HG03469 (cell line): ENCODE measurements at regions not wholly inside any gene's neighbourhood (a gene's known extent, or its start where the extent isn't known, plus 50 kb on each side); places are given as distances from the start of the nearest gene placed in this dataset.
"Not testable (repeated sequence)": the region's sequence is repeated elsewhere in the genome, so short reads cannot be mapped to it uniquely, and the experiment has no call there.

ENCODE experiments used
- ATAC-seq: cut with Tn5 transposase; IDR thresholded peaks from one replicate; pipeline ENCODE4 v1.9.1; 2021; ENCODE audit warnings: mild to moderate bottlenecking, moderate library complexity, moderate number of reproducible peaks; ENCODE audit not compliant: unreplicated experiment

DNA sequence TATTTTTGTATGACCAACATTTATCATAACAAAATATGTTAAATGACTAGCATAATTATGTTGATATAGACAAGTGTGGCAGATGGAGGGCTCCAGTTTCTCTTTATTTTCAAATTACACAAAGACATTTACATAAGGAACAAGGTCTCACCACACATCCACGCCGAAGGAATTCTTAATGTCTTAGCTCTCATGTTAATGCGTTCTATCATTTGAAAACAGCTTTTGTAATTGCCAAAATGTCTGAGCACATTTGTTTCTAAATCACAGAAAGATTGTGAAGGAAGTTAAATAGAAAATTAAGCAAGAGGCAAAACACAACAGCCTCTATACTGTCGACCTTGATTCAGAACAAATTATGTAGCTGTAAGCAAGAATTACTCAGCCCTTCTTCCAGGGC lies 223.0 kb upstream of the NR5A2 start:
- no peak for ATAC-seq

DNA sequence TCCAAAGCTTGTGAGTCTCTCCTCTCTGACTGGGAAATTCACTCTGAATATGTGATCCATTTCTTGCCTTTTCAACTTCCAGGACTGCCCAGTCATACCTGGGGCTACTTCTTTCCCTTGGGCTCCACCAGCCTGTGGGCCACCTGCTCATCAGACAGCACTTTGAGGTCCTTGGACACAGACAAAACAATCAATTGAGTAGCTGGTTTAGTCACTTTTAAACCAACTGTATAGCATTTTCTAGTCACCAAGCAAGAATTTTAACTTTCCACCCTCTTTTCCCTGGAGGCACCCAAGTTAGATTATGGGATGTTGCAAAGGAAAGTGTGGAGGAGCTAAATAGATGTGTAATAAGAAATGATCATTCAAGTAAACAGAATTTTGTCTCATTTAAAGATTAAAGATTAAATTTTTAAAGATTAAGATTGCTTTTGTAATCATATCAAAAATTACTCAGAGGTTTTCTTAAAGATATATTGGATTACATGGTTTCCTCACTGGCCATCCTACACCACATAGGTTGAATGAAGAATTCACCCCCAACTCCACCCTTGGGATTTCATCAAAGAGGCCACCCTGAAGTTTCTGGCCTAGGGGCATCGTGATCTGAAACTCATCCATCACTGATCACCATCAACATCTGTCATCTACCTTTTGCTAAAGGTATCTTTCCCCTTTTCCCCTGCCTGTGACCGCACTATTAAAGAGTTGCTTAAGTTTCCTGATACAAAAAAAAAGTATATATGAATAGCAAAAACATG lies 219.2 kb upstream of the NR5A2 start:
- no peak for ATAC-seq

DNA sequence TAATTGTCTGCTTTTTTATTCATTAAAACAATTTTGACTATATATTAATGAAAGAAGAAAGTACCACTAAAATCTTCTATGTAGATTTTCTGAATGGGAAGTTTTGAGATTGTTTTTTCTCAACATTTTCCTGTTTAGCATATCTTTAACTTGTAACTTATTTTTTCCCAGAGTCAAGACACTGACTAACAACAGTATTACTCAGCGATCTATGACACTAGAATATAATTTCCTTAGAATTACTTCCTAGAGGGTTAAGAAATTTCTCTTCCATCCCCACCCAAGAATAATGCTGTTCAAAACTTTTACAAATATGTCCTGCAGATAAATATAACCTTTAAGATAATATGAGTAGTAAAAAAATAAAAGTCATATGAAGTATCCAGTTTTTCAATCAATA lies 218.2 kb upstream of the NR5A2 start:
- no peak for ATAC-seq

DNA sequence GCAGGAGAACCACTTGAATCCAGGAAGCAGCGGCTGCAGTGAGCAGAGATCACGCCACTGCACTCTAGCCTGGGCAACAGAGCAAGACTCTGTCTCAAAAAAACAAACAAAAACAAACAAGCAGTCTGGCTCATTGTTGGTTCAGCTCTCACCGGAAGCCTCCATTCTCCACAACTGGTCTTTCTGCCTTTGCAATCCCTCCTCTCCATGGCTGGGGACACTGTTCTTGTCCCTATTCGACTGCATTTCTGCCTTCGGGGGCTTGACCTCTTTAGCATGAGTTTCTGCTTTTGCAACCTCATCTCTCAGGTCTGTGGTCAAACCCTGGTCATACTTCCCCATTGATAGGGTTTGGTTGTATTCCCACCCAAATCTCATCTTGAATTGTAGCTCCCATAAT lies 216.3 kb upstream of the NR5A2 start:
- no peak for ATAC-seq

DNA sequence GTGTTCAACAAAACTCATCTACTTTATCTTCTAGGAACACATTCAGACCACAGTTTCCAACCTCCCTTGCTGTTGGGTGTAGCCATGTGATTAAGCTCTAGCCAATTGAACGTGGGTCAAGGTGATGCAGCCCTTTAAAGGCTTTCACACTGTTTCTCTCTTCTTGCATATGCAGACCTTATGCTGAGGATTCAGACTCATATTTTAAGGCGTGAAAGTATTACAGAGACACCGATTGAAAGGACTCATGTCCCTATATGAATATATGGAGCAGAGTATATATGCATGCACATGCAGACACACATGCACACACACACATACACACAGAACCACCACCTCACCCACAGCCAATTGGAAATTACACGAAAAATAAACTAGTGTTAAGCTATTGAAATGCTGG lies 214.3 kb upstream of the NR5A2 start:
- no peak for ATAC-seq

DNA sequence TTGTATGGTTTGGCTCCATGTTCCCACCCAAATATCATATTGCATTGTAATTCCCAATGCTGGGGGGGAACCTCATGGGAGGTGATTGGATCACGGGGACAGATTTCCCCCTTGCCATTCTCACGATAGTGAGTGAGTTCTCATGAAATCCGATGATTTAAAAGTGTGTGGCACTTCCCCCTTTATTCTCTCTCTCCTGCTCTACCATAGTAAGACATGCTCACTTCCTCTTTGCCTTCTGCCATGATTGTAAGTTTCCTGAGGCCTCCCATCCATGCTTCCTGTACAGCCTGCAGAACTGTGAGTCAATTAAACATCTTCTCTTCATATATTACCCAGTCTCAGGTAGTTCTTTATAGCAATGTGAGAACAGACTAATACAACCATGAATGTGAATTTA lies 211.6 kb upstream of the NR5A2 start:
- ATAC-seq: no peak

DNA sequence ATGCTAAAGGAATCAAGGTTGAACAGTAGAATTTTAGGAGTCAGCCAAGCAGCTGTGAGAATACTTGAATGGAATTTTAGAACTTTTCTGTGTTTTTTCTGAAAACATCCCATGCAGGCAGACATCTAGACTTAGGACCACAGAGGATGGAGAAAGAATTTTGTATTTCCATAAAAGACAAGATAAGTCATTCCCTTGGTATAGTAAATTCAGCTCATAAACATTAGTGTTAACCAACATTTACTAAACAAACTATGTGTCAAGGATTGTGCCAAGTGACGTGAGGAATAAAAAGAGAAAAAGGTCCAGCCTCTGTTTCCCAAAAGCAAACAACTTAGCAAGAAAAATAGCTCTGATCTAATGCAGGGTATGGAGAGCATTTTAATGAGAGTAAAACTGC lies 210.2 kb upstream of the NR5A2 start:
- no peak for ATAC-seq

DNA sequence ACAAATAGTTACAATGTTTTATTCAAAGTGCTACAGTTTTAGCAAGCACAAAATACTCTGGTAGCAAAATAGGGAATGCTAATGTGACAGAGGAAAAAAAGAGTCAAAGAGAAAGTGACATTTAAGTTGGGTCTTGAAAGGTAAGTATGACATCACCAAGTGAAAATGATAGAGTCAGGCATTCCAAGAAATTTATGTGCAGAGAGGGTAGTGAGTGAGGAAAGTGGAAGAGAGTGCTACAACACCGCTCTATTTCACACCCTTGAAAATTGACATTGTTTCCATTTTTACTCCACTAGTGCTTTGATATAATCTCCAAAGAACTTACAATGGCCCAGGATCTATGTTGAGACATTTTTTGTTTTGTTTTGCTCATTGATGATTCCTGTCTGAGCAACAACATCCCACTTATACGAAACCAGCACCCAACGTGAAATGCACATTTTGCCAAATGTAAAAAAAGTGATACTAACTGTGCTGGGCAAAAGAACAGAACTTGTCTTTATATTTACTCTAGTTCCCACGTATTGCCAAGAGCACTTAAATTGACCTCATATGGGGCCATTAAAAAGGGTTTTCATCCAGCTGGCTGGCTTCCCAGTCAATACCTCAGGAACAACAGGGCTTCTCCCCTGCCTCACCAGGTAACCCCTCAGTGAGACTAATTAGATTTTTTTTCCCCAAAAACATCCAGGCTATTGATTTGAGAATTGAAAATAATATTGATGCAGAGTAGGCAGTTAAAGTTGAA lies 206.3 kb upstream of the NR5A2 start:
- ATAC-seq: no peak

DNA sequence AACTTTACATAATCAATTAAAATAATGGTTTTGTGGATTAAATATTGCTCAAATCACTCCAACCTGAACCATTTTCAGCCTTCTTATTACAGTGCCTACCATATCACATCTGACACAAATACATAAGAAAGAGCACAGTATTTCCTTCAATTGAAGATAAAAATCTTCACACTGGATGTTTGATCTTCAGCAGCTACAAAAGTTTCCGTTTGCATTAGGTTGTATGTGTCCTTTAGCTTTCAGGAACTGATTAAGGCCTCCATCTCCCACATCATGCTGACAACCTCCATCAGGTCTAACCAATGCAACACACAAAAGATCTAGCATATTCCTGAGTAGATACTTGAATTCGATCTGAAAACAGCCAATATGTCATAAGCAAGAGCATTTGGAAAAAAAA lies 195.1 kb upstream of the NR5A2 start:
- no peak for ATAC-seq

DNA sequence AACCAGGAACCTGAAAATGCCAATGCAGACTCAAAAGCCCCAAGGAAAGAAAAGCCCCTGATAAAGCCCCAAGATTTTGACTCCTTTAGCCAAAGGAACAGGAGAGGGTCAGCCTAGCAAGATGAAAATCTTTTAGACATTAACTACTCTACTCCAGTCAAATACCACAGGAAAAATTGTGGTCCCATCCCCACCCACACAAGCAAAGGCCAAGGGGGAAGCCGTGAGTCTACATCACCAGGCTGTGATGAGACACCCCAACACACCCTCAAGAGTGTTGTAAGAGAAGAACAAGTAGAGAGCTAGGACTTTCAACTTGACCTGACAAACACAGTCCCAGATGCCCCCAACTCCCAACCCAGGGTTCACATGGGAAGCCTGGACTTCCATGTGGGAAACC lies 192.8 kb upstream of the NR5A2 start:
- no peak for ATAC-seq

DNA sequence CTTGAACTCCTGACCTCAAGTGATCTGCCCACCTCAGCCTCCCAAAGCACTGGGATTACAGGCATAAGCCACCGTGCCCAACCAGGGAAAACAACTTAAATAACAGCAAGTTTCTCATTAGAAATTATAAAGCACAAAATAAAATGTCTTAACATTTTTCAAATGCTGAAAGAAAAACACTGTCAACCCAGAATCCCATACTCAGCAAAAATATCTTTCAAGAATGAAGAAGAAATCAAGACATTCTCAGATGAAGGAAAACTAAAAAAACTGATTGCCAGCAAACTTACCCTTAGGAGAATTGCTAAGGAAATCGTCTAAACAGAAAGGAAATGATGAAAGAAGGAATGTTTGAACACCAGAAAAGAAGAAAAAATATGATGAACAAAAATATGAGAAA lies 191.1 kb upstream of the NR5A2 start:
- ATAC-seq: no peak

DNA sequence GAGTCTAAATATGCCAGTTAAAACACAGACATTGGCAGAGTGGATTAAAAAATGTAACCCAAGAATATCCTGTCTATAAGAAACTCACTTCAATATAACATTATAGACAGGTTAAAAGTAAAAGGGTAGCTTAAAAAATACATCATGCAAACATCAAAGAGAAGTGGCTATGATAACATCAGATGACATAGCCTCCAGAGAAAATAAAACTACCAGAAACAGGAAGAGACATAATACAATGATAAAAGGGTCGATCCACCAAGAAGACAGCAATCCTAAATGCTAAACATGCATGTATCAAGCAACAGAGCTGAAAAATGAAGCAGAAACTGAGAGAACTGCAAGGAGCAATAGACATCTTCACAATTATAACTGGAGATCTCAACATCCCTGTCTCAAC lies 190.2 kb upstream of the NR5A2 start:
- ATAC-seq: no peak

DNA sequence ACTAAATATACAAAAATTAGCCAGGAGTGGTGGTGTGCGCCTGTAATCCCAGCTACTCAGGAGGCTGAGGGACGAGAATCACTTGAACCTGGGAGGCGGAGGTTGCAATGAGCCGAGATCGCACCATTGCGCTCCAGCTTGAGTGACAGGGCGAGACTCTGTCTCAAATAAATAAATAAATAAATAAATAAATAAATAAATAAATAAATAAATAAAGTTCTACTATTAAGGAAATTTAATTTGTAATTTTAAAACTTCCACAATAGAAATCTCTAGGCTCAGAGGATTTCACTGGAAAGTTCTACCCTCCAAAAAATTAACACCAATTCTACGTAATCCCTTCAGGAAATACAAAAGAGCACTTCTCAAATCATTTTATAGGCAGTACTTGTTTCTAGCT lies 187.9 kb upstream of the NR5A2 start:
- not testable (repeated sequence) for ATAC-seq

DNA sequence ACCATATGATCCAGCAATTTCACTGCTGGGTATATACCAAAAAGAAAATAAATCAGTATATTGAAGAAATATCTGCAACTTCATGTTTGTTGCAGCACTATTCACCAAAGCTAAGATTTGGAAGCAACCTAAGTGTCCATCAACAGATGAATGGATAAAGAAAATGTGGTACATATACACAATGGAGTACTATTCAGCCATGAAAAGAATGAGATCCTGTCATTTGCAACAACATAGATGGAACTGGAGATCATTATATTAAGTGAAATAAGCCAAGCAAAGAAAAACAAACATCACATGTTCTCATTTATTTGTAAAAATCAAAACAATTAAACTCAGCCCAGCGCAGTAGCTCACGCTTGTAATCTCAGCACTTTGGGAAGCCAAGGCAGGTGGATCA lies 184.4 kb upstream of the NR5A2 start:
- ATAC-seq: not testable (repeated sequence)

DNA sequence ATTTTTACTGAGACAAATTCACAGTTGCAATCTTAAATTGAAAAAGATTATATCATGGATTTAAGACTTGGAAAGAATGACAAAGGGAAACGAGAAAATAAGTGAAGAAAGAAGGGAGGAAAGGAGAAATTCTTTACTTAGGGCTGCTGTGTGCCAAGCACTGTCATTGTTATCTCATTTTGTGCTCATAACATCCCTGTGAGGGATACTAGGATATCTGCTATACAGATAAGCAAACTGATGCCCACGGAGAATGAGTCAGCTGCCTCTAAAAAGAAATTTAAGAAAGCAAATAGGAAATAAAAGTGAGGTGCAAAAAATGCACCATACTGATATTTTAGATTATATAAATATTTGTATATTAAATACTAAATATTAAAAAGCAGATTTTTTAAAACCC lies 183.6 kb upstream of the NR5A2 start:
- ATAC-seq: no peak

DNA sequence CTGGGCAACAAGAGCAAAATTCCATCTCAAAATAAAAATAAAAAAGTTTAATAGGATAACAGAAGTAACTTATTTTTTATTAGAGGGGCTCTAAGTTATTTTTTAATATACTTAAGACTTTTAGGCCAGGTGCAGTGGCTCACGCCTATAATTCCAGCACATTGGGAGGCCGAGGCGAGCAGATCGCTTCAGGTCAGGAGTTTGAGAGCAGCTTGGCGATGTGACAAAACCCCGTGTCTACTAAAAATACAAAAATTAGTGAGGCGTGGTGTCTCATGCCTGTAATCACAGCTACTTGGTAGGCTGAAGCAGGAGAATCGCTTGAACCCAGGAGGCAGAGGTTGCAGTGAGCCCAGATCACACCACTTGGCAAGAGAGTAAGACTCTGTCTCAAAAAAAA lies 180.5 kb upstream of the NR5A2 start:
- ATAC-seq: no peak

DNA sequence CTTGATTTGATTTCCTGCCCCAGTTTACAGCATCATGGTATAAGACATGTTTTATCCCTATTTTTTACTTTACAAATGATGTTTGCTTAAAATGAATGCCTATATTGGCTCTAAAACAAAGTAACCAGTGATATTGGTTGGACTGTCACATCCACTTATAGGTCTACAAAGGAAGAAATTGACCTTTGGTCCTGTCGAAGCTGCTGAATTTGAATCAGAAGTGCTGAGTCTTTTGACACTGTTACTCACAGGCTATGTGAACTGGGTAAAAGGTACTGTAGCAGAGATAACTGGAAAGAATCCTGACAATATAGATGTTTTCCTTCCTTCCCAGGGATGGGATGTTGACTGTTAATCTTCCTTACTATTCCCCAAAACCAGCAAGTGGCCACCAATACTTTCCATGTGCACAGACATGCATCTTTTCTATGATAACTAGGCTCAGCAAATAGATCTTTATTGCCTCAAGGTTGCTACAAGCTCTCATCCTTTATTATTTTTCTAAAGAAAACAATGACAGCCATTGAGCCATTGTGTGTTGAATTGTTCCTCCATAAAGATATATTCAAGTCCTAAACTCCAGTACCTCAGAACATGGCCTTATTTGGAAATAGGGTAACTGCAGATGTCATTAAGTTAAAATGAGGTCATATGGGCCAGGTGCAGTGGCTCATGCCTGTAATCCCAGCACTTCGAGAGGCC lies 175.9 kb upstream of the NR5A2 start:
- no peak for ATAC-seq

DNA sequence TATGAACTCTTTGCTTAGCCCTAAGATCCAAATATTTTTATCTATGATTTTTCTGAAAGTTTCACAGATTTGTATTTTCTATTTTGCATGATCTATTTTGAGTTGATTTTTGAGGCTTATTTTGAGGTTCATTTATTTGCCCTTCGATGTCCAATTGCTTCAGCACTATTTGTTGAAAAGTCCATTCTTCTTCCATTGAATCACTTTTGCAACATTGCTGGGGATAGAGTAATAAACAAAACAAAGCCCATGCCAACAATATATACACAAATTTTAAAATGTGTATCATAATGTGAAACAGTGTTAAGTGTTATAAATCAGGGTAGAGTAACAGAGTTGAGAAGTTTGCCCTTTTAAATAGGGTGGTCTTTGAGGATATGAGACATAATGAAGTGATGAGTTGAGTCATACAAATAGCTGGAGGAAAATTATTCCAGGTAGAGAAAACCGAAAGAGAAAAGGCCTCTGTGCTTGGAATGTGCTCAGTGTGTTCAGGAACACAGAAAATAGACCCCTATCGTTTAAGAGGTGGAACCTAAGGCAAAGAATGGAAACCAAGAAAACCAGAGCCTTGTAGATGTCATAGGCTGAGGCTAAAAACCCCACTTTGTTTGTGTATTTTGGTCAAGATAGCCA lies 172.7 kb upstream of the NR5A2 start:
- no peak for ATAC-seq

DNA sequence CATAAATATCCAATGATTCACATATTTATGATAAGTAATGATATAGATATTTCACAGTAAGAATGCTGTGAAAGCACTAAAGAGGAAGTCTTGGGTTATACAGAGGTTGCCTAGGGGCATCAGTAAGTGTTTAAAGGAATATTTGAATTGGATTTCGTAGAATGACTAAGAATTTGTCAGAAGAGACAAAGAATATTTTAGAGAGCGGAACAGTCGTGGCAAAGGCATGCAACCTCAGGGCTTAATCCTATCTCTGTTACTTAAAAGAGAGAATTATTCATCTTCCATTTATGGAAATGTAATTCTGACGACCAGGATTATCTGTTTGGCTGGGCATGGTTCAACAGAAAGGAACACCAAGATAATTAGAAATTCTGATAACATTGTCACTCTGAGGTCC lies 171.9 kb upstream of the NR5A2 start:
- no peak for ATAC-seq

DNA sequence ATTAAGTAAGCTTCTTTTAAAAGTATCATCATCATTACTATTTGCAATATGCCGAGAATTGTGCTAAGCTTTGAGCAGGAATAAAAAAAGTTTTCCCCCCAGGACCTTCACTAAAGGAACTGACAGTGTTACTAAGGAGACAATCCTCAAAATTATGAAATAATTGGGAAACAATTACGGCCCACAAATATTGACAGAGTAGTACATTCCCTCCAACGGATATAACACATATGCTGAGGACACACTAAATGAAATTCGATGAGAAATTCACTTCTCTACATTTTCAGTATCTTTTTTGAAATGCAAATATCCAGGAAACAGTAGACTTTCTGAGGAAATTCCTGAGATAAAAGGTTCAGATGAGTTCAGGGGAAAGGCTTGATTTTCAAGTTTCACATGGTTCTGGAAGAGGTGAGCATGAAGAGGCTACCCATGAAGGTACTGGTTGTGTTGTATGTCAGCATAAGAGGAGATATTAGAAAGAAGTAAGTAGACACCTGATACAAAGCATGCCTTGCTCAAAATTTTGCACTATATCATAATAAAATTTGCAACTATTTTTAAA lies 171.2 kb upstream of the NR5A2 start:
- no peak for ATAC-seq

DNA sequence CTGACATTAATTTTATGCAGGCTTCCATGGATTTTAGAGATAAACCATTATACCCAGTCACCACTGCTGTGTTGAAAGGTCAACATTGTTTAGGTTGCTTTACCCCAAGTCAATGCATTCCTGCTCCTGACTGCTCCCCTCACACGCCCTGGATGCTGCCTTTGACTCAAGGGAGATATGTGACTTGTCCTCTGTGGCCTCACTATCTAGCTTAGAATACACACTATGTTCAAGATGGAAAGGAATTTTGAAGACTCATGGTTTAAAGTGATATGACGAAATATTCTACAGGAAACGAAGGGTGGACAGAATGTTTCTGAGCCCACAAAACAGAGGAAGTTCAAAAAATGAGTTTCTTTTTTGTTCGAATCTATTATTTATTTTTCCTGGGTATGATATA lies 170.4 kb upstream of the NR5A2 start:
- ATAC-seq: no peak
